H9 (cell line): ENCODE measurements at regions not wholly inside any gene's neighbourhood (a gene's known extent, or its start where the extent isn't known, plus 50 kb on each side); places are given as distances from the start of the nearest gene placed in this dataset.

Source experiments
- DNase-seq: peaks from one replicate; pipeline ENCODE4 v3.0.0-alpha.2; 2017
- H2AFZ ChIP-seq: one replicate; pipeline ENCODE4 v1.6.1; 2013; ENCODE audit warnings: mild to moderate bottlenecking, low read length, control low read depth, moderate library complexity
- H2AK5ac ChIP-seq: 2 replicates; pipeline ENCODE4 v1.6.1; 2013; ENCODE audit warnings: low read length, control low read depth, mixed read lengths; ENCODE audit not compliant: insufficient read length
- H2BK120ac ChIP-seq: one replicate; pipeline ENCODE4 v1.6.1; 2013; ENCODE audit warnings: low read depth, mild to moderate bottlenecking, low read length, control low read depth, inconsistent platforms; ENCODE audit not compliant: poor library complexity, severe bottlenecking
- H2BK12ac ChIP-seq: 2 replicates; pipeline ENCODE4 v1.6.1; 2013; ENCODE audit warnings: low read length, control low read depth, mixed read lengths, low read depth; ENCODE audit not compliant: insufficient read length
- H2BK15ac ChIP-seq: 2 replicates; pipeline ENCODE4 v1.6.1; 2013; ENCODE audit warnings: low read depth, low read length, control low read depth
- H2BK20ac ChIP-seq: one replicate; pipeline ENCODE4 v1.6.1; 2013; ENCODE audit warnings: low read depth, mild to moderate bottlenecking, low read length, control low read depth, inconsistent platforms; ENCODE audit not compliant: poor library complexity, severe bottlenecking
- H2BK5ac ChIP-seq: 2 replicates; pipeline ENCODE4 v1.6.1; 2013; ENCODE audit warnings: low read length, control low read depth, mixed read lengths; ENCODE audit not compliant: insufficient read length
- H3K14ac ChIP-seq: 2 replicates; pipeline ENCODE4 v1.6.1; 2013; ENCODE audit warnings: low read length, control low read depth; ENCODE audit not compliant: insufficient read depth
- H3K18ac ChIP-seq: 2 replicates; pipeline ENCODE4 v1.6.1; 2013; ENCODE audit warnings: low read depth, mild to moderate bottlenecking, mixed read lengths, low read length, control low read depth; ENCODE audit not compliant: insufficient read length
- H3K23ac ChIP-seq: 2 replicates; pipeline ENCODE4 v1.6.1; 2013; ENCODE audit warnings: low read length, control low read depth, mixed read lengths, low read depth; ENCODE audit not compliant: insufficient read length
- H3K23me2 ChIP-seq: 2 replicates; pipeline ENCODE4 v1.6.1; 2013; ENCODE audit warnings: low read depth, mild to moderate bottlenecking, mixed read lengths, low read length, control low read depth; ENCODE audit not compliant: insufficient read length, poor library complexity, severe bottlenecking
- H3K27ac ChIP-seq: 2 replicates; pipeline ENCODE4 v1.5.1; 2013; ENCODE audit warnings: low read length, control low read depth, mixed read lengths, low read depth; ENCODE audit not compliant: insufficient read length
- H3K27me3 ChIP-seq: 2 replicates; pipeline ENCODE4 v1.6.1; 2013; ENCODE audit warnings: low read length, control low read depth, inconsistent platforms; ENCODE audit not compliant: insufficient read depth
- H3K4ac ChIP-seq: 2 replicates; pipeline ENCODE4 v1.6.1; 2013; ENCODE audit warnings: low read depth, mild to moderate bottlenecking, control low read depth, inconsistent platforms, low read length, moderate library complexity
- H3K4me1 ChIP-seq: 2 replicates; pipeline ENCODE4 v1.6.1; 2013; ENCODE audit warnings: low read length, control low read depth, inconsistent platforms; ENCODE audit not compliant: insufficient read depth
- H3K4me2 ChIP-seq: 2 replicates; pipeline ENCODE4 v1.6.1; 2013; ENCODE audit warnings: low read length, control low read depth, mixed read lengths; ENCODE audit not compliant: insufficient read length, insufficient read depth
- H3K56ac ChIP-seq: 2 replicates; pipeline ENCODE4 v1.6.1; 2013; ENCODE audit warnings: low read depth, mild to moderate bottlenecking, mixed read lengths, low read length, control low read depth; ENCODE audit not compliant: insufficient read length
- H3K79me1 ChIP-seq: 2 replicates; pipeline ENCODE4 v1.6.1; 2013; ENCODE audit warnings: low read depth, mild to moderate bottlenecking, moderate library complexity, low read length, control low read depth, inconsistent platforms; ENCODE audit not compliant: insufficient read depth, poor library complexity, severe bottlenecking
- H3K79me2 ChIP-seq: 2 replicates; pipeline ENCODE4 v1.6.1; 2013; ENCODE audit warnings: low read length, control low read depth, inconsistent platforms; ENCODE audit not compliant: insufficient read depth
- H3K9ac ChIP-seq: 2 replicates; pipeline ENCODE4 v1.6.1; 2013; ENCODE audit warnings: low read length, control low read depth, mixed read lengths; ENCODE audit not compliant: insufficient read length; ENCODE audit errors: extremely low read depth
- H3K9me3 ChIP-seq: one replicate; pipeline ENCODE4 v1.6.1; 2013; ENCODE audit warnings: low read depth, low read length, inconsistent platforms; ENCODE audit not compliant: control insufficient read depth
- H3T11ph ChIP-seq: one replicate; pipeline ENCODE4 v1.6.1; 2013; ENCODE audit warnings: mild to moderate bottlenecking, low read length, control low read depth, inconsistent platforms
- H4K20me1 ChIP-seq: one replicate; pipeline ENCODE4 v1.6.1; 2013; ENCODE audit not compliant: control insufficient read depth, insufficient read length, insufficient read depth
- H4K5ac ChIP-seq: 2 replicates; pipeline ENCODE4 v1.6.1; 2013; ENCODE audit warnings: low read depth, mild to moderate bottlenecking, mixed read lengths, low read length, control low read depth; ENCODE audit not compliant: insufficient read length
- H4K8ac ChIP-seq: replicated peaks from 2 replicates; pipeline ENCODE4 v1.6.1; 2013; ENCODE audit warnings: low read length, control low read depth, mixed read lengths, low read depth; ENCODE audit not compliant: insufficient read length
- H4K91ac ChIP-seq: 2 replicates; pipeline ENCODE4 v1.6.1; 2013; ENCODE audit warnings: low read depth, mild to moderate bottlenecking, moderate library complexity, mixed read lengths, low read length, control low read depth; ENCODE audit not compliant: insufficient read length
- H3K27ac Mint-ChIP-seq, 3 experiments: 2 replicates in 2 of 3; 3 replicates in 1 of 3; pipeline ENCODE4 v1.8.0; 2020 to 2021; ENCODE audit warnings: mixed read lengths in 3 of 3, mild to moderate bottlenecking in 1 of 3, moderate library complexity in 1 of 3
- H3K27me3 Mint-ChIP-seq: 2 replicates; pipeline ENCODE4 v1.8.0; 2021; ENCODE audit warnings: low read depth, mild to moderate bottlenecking, moderate library complexity, mixed read lengths
- H3K36me3 Mint-ChIP-seq, 3 experiments: 2 replicates in 2 of 3; 3 replicates in 1 of 3; pipeline ENCODE4 v1.8.0; 2020 to 2021; ENCODE audit warnings: low read depth in 3 of 3, mixed read lengths in 3 of 3; ENCODE audit not compliant: insufficient read depth in 1 of 3
- H3K4me1 Mint-ChIP-seq, 2 experiments: 2 replicates each; pipeline ENCODE4 v1.8.0; 2020; ENCODE audit warnings: mixed read lengths in 2 of 2
- H3K4me3 Mint-ChIP-seq, 2 experiments: 2 replicates in 1 of 2; 3 replicates in 1 of 2; pipeline ENCODE4 v1.8.0; 2020 to 2021; ENCODE audit warnings: mild to moderate bottlenecking in 2 of 2, mixed read lengths in 2 of 2, moderate library complexity in 1 of 2
- H3K9me3 Mint-ChIP-seq, 2 experiments: 2 replicates in 1 of 2; 3 replicates in 1 of 2; pipeline ENCODE4 v1.8.0; 2020; ENCODE audit warnings: mild to moderate bottlenecking in 2 of 2, mixed read lengths in 2 of 2, moderate library complexity in 1 of 2
- CTCF ChIP-seq: fragments of 200-600 bp; sonication (generic); conservative IDR thresholded peaks from 3 replicates; pipeline ENCODE4 v1.8.0; 2021; ENCODE audit warnings: antibody characterized with exemption, mild to moderate bottlenecking
- WGBS: extraction: QIAGEN DNeasy Blood & Tissue Kit; methylation state at CpG from one replicate; pipeline ENCODE4 v1.1.7; 2013; ENCODE audit warnings: missing lambda C conversion rate, low lambda C conversion rate, mixed read lengths; ENCODE audit not compliant: insufficient read length; ENCODE audit errors: extremely low coverage; 5-methylcytosine and 5-hydroxymethylcytosine counted together

DNA sequence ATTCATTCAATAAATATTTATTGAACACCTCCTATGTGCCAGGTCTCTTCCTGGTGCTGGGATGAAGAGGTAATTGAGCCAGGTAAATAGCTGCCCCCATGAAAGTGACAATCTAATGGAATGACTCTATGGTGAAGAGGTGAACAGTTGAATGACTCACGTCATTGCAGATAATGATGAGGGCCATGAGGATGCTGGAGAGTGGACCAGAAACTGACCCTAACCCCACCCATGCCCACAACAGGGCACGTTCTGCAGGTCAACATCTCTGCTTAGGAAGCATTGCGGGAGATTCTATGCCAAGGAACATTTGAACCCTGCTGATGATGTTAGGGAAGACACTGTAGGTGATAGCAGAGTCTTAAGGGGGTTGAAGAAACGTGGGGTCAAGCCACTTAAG is 788.9 kb upstream of the TBX3 start:
- H3K9me3 Mint-ChIP-seq = no peaks in the 10 kb centered on the region; a peak in 1 of 5 replicates
- no peak overlapping the region for H3K4me2 ChIP-seq
- no peak overlapping the region for H3K27ac Mint-ChIP-seq
- H3K56ac ChIP-seq = no peak overlapping the region
- no peak overlapping the region for H3K9ac ChIP-seq
- H3K4me3 Mint-ChIP-seq = no peak overlapping the region
- H3K36me3 Mint-ChIP-seq = no peaks in the 10 kb centered on the region; a peak in 1 of 7 replicates
- peaks cover 6% of the 10 kb centered on the region in 2 experiments; a peak in 3 of 4 replicates for H3K4me1 Mint-ChIP-seq
- no peak overlapping the region for H2AK5ac ChIP-seq
- no peak overlapping the region for H2BK20ac ChIP-seq
- no peaks in the 10 kb centered on the region for H3K79me1 ChIP-seq
- no peak overlapping the region for H3K27ac ChIP-seq
- no peak overlapping the region for H3K23ac ChIP-seq
- H3K18ac ChIP-seq = no peak overlapping the region
- H3K79me2 ChIP-seq = no peaks in the 10 kb centered on the region
- no peak overlapping the region for H4K8ac ChIP-seq
- no peak overlapping the region for H4K5ac ChIP-seq
- H2AFZ ChIP-seq = no peak overlapping the region
- H3K23me2 ChIP-seq = no peaks in the 10 kb centered on the region
- H3K27me3 Mint-ChIP-seq = no peaks in the 10 kb centered on the region
- H2BK12ac ChIP-seq = no peak overlapping the region
- no peak overlapping the region for H3K14ac ChIP-seq
- no peak overlapping the region for H2BK5ac ChIP-seq
- TF ChIP-seq CTCF = no peak
- DNase-seq = no peak
- no peak overlapping the region for H2BK15ac ChIP-seq
- no CpG with 5 or more reads among the region's 4 CpGs for WGBS
- no peaks in the 10 kb centered on the region for H3K9me3 ChIP-seq
- no peak overlapping the region for H3K4ac ChIP-seq
- no peaks in the 10 kb centered on the region for H4K20me1 ChIP-seq
- no peak overlapping the region for H4K91ac ChIP-seq
- H3T11ph ChIP-seq = no peak overlapping the region
- no peaks in the 10 kb centered on the region for H3K4me1 ChIP-seq
- H3K27me3 ChIP-seq = no peaks in the 10 kb centered on the region
- no peak overlapping the region for H2BK120ac ChIP-seq
